HL-60 (cell line): ENCODE measurements at regions not wholly inside any gene's neighbourhood (a gene's known extent, or its start where the extent isn't known, plus 50 kb on each side); places are given as distances from the start of the nearest gene placed in this dataset.

Experiments
- DNase-seq, 2 experiments: peaks; one replicate each; pipeline ENCODE4 v3.0.0-alpha.2; 2010 to 2020; ENCODE audit warnings: low read depth in 1 of 2, low spot score in 1 of 2
- H3K27ac ChIP-seq: fragments of 250-450 bp; sonication (Bioruptor Pico); replicated peaks from 2 replicates; pipeline ENCODE4 v1.5.1; 2020; ENCODE audit warnings: mild to moderate bottlenecking, moderate library complexity
- H3K27me3 ChIP-seq: fragments of 250-450 bp; sonication (Bioruptor Pico); 2 replicates; pipeline ENCODE4 v1.5.1; 2021; ENCODE audit warnings: mild to moderate bottlenecking, moderate library complexity; ENCODE audit not compliant: insufficient read depth, poor library complexity, severe bottlenecking
- H3K4me3 ChIP-seq: replicated peaks from 2 replicates; pipeline ENCODE4 v1.5.1; 2011; ENCODE audit warnings: mild to moderate bottlenecking, control low read depth, low read length; ENCODE audit not compliant: insufficient read depth
- CTCF ChIP-seq: IDR thresholded peaks from one replicate; pipeline ENCODE4 v1.5.1; 2011; ENCODE audit warnings: low read length, control low read depth, inconsistent platforms; ENCODE audit not compliant: insufficient read depth
- GABPA ChIP-seq: IDR thresholded peaks from 2 replicates; pipeline ENCODE4 v1.6.1; 2012; ENCODE audit warnings: low read depth
- POLR2AphosphoS5 ChIP-seq: IDR thresholded peaks from 2 replicates; pipeline ENCODE4 v1.6.1; 2012; ENCODE audit warnings: low read depth
- SPI1 ChIP-seq: IDR thresholded peaks from 2 replicates; pipeline ENCODE4 v1.6.1; 2012; ENCODE audit warnings: low read depth, mild to moderate bottlenecking, borderline replicate concordance
- TF ChIP-seq, protein P1 (sequence below): IDR thresholded peaks from 2 replicates; pipeline ENCODE4 v1.6.1; 2012; ENCODE audit warnings: low read depth; ENCODE audit not compliant: insufficient replicate concordance

DNA sequence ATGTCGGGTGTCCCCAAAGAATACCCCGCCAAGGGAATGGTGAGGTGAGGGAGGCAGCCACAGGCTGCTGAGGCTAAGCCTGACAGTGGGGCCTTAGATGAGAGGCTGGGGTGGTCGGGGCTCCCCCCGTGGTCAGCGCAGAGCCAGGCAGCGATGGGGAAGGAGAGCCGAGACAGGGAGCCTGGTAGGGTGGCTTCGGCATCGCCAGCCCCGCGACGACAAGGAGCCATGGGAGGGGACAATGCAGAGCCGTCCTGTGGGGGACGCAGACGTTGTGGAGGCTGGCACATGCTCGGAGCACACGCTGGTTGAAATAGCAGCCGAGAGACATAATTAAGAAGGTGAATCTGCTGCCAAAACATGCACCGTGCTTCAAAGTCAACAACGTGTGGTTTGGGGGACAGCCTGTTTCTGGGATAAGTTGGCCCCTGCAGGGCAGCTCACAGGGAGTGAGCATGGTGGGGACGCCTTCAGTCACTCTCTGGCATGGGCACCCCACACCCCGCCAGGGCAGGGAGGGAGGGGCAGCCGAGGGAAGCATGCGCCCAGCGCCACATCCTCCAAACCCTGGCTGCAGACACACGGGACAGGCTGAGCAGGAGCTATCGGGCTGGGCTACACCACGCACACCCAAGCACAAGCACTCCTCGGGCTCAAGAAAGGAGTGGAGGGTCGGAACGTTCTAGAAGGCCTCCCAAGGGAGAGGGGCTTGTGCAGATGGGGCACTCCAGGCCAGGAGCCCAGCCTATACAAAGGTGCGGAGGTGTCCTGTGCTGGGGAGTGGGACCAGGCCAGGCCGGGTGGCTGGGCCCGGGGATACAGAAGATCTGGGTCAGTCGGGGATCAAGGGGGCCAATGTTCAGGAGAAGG, 66.6 kb upstream of the C14orf180 start:
- H3K27me3 ChIP-seq, result no peaks in the 10 kb centered on the region
- no peak for DNase-seq
- TF ChIP-seq POLR2AphosphoS5, result no peak
- TF ChIP-seq CTCF, result no peak
- TF ChIP-seq SPI1, result no peak
- TF ChIP-seq GABPA, result no peak
- TF ChIP-seq, protein P1, sequence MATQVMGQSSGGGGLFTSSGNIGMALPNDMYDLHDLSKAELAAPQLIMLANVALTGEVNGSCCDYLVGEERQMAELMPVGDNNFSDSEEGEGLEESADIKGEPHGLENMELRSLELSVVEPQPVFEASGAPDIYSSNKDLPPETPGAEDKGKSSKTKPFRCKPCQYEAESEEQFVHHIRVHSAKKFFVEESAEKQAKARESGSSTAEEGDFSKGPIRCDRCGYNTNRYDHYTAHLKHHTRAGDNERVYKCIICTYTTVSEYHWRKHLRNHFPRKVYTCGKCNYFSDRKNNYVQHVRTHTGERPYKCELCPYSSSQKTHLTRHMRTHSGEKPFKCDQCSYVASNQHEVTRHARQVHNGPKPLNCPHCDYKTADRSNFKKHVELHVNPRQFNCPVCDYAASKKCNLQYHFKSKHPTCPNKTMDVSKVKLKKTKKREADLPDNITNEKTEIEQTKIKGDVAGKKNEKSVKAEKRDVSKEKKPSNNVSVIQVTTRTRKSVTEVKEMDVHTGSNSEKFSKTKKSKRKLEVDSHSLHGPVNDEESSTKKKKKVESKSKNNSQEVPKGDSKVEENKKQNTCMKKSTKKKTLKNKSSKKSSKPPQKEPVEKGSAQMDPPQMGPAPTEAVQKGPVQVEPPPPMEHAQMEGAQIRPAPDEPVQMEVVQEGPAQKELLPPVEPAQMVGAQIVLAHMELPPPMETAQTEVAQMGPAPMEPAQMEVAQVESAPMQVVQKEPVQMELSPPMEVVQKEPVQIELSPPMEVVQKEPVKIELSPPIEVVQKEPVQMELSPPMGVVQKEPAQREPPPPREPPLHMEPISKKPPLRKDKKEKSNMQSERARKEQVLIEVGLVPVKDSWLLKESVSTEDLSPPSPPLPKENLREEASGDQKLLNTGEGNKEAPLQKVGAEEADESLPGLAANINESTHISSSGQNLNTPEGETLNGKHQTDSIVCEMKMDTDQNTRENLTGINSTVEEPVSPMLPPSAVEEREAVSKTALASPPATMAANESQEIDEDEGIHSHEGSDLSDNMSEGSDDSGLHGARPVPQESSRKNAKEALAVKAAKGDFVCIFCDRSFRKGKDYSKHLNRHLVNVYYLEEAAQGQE, result no peak
- no peak overlapping the region for H3K4me3 ChIP-seq
- no peak overlapping the region for H3K27ac ChIP-seq

GRCh38 chr14:104513641-104514046, 65.9 kb upstream of the C14orf180 start:
- H3K4me3 ChIP-seq, result no peak overlapping the region
- no peak for DNase-seq
- TF ChIP-seq CTCF (no peak), POLR2AphosphoS5 (no peak), SPI1 (no peak), GABPA (no peak)
- TF ChIP-seq, protein P1, result no peak
- H3K27ac ChIP-seq, result no peak overlapping the region
- no peaks in the 10 kb centered on the region for H3K27me3 ChIP-seq

DNA sequence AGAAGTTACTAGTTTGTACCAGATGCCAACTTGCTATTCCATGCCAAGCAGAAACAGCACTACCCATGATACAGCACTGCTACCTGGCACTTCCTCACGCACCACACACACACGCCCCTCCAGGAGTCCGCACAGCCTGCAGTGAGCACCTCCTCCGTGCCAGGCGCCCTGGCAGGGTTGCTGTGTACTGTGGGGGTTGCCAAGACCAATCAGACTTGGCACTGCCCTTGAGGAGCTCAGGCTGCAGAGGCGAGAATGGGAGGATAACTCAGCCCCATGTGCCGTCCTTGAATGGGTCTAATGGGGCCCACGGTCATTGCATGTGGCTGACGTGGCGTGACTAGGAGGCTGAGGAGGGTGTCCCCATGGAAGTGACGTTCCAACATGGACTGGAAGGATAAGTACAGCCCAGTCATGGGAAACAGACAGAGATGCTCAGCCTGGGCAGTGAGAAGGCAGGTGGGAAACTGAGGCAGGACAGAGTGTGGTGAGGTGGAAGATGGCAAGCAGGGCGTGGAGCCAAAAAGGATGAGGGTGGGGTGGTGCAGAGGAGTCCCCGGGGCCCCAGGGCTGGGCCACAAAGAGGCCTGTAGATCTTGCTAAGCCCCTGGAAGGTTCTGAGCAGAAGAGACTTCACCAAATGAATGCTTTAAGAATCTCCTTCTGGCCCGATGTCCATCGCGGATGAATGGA, 65.3 kb upstream of the C14orf180 start:
- Histone ChIP-seq H3K4me3 (no peak overlapping the region), H3K27me3 (no peaks in the 10 kb centered on the region), H3K27ac (no peak overlapping the region)
- no peak for DNase-seq
- TF ChIP-seq CTCF, result no peak
- TF ChIP-seq, protein P1, result no peak
- TF ChIP-seq SPI1, result no peak
- TF ChIP-seq GABPA, result no peak
- TF ChIP-seq POLR2AphosphoS5, result no peak
